ENCODE measurements at regions not wholly inside any gene's neighbourhood (a gene's known extent, or its start where the extent isn't known, plus 50 kb on each side); places are given as distances from the start of the nearest gene placed in this dataset.

- TF ChIP-seq CTCF (IDR thresholded peaks at IDR 0.05) (no peak), POLR2A (IDR thresholded peaks at IDR 0.05) (no peak)
These were observed 105.2 kb upstream of the NEBL start for GRCh38 chr10:21002091-21002878.

Measured in breast epithelium (tissue), 3 donors.